Right kidney (tissue), 1 donor: ENCODE measurements at regions not wholly inside any gene's neighbourhood (a gene's known extent, or its start where the extent isn't known, plus 50 kb on each side); places are given as distances from the start of the nearest gene placed in this dataset.
"Not testable (repeated sequence)": the region's sequence is repeated elsewhere in the genome, so short reads cannot be mapped to it uniquely, and the experiment has no call there.

ENCODE experiments used
- DNase-seq: peaks from one replicate; pipeline ENCODE4 v3.0.0-alpha.2; 2016

GRCh38 chr7:27418541-27418940 is 175.9 kb downstream of the EVX1 start:
- DNase-seq, result no peak

GRCh38 chr7:27419581-27420177 is 177.1 kb downstream of the EVX1 start:
- no peak for DNase-seq

- no peak for DNase-seq
Measured at GRCh38 chr7:27420702-27421101, 178.1 kb downstream of the EVX1 start.

- no peak for DNase-seq
Measured at GRCh38 chr7:27423290-27423689, 180.7 kb downstream of the EVX1 start.

GRCh38 chr7:27423821-27424220 is 181.2 kb downstream of the EVX1 start:
- no peak for DNase-seq

GRCh38 chr7:27424231-27424630 is 181.6 kb downstream of the EVX1 start:
- no peak for DNase-seq

- no peak for DNase-seq
Measured at GRCh38 chr7:27424749-27425148, 182.1 kb downstream of the EVX1 start.

- DNase-seq, result no peak
Measured at GRCh38 chr7:27427416-27427815, 184.8 kb downstream of the EVX1 start.

- no peak for DNase-seq
Measured at GRCh38 chr7:27430105-27430504, 187.5 kb downstream of the EVX1 start.

GRCh38 chr7:27431465-27431864 is 188.9 kb downstream of the EVX1 start:
- DNase-seq, result no peak

- no peak for DNase-seq
Measured at GRCh38 chr7:27433581-27433980, 191.0 kb downstream of the EVX1 start.

- no peak for DNase-seq
Measured at GRCh38 chr7:27434756-27435400, 192.3 kb downstream of the EVX1 start.

GRCh38 chr7:27435461-27435860 is 192.9 kb downstream of the EVX1 start:
- no peak for DNase-seq

- no peak for DNase-seq
Measured at GRCh38 chr7:27438881-27439589, 196.4 kb downstream of the EVX1 start.

GRCh38 chr7:27442455-27442854 is 199.9 kb downstream of the EVX1 start:
- DNase-seq, result no peak

- DNase-seq, result not testable (repeated sequence)
Measured at GRCh38 chr7:27449046-27449445, 206.4 kb downstream of the EVX1 start.

- no peak for DNase-seq
Measured at GRCh38 chr7:27453702-27454405, 208.8 kb downstream of the HIBADH start.

GRCh38 chr7:27457120-27457519 is 205.6 kb downstream of the HIBADH start:
- DNase-seq, result not testable (repeated sequence)

- not testable (repeated sequence) for DNase-seq
Measured at GRCh38 chr7:27457603-27458565, 204.8 kb downstream of the HIBADH start.

GRCh38 chr7:27459021-27459730 is 203.5 kb downstream of the HIBADH start:
- DNase-seq, result no peak

- no peak for DNase-seq
Measured at GRCh38 chr7:27459731-27460053, 203.0 kb downstream of the HIBADH start.
